WTC11 (cell line): ENCODE measurements at regions not wholly inside any gene's neighbourhood (a gene's known extent, or its start where the extent isn't known, plus 50 kb on each side); places are given as distances from the start of the nearest gene placed in this dataset.
A peak's percentile ranks its signal among the peaks of the same experiment; 100 is the strongest.

ENCODE experiments used
- ATAC-seq: fragments of 200-7000 bp; cut with Tn5 transposase; 2 replicates; pipeline ENCODE4 v1.10.0; 2021; ENCODE audit warnings: mild to moderate bottlenecking, moderate library complexity
- CTCF ChIA-PET: fragments of 300-600 bp; sonication (Branson Sonifier 250); formaldehyde crosslinking; loops from one replicate; lab custom pipeline; 2021; ENCODE audit warnings: antibody characterized with exemption; lab: Charles Lee
- POLR2A ChIA-PET: fragments of 350-600 bp; sonication (Branson Sonifier 250); formaldehyde crosslinking; loops from one replicate; lab custom pipeline; 2021; ENCODE audit warnings: antibody characterized with exemption; lab: Charles Lee
- DNase-seq: peaks from one replicate; pipeline ENCODE4 v3.0.0; 2021; ENCODE audit warnings: low spot score
- H3K27ac Mint-ChIP-seq: 2 replicates; pipeline ENCODE4 v1.8.0; 2021; ENCODE audit warnings: mixed read lengths
- H3K27me3 Mint-ChIP-seq: 2 replicates; pipeline ENCODE4 v1.8.0; 2021; ENCODE audit warnings: low read depth, mild to moderate bottlenecking, moderate library complexity, mixed read lengths
- H3K36me3 Mint-ChIP-seq: 2 replicates; pipeline ENCODE4 v1.8.0; 2021; ENCODE audit warnings: mixed read lengths
- H3K4me1 Mint-ChIP-seq: 2 replicates; pipeline ENCODE4 v1.8.0; 2022; ENCODE audit warnings: mixed read lengths
- H3K4me3 Mint-ChIP-seq: 2 replicates; pipeline ENCODE4 v1.8.0; 2021; ENCODE audit warnings: mild to moderate bottlenecking, moderate library complexity, mixed read lengths
- H3K9me3 Mint-ChIP-seq: 2 replicates; pipeline ENCODE4 v1.8.0; 2021; ENCODE audit warnings: mixed read lengths
- ATF1 ChIP-seq: sonication (generic); formaldehyde crosslinking; IDR thresholded peaks from 2 replicates; pipeline ENCODE4 v1.8.1; 2023; ENCODE audit warnings: mild to moderate bottlenecking, moderate library complexity, missing genetic modification reagents
- CBFB ChIP-seq: sonication (generic); formaldehyde crosslinking; IDR thresholded peaks from 2 replicates; pipeline ENCODE4 v1.8.1; 2022; ENCODE audit warnings: mild to moderate bottlenecking, low read depth, missing genetic modification reagents
- CREB1 ChIP-seq: sonication (generic); formaldehyde crosslinking; IDR thresholded peaks from 2 replicates; pipeline ENCODE4 v1.8.0; 2023; ENCODE audit warnings: mild to moderate bottlenecking, missing genetic modification reagents
- CREM ChIP-seq: sonication (generic); formaldehyde crosslinking; IDR thresholded peaks from 2 replicates; pipeline ENCODE4 v1.8.1; 2022; ENCODE audit warnings: mild to moderate bottlenecking, missing genetic modification reagents, moderate library complexity
- ELF4 ChIP-seq: sonication (generic); formaldehyde crosslinking; IDR thresholded peaks from 2 replicates; pipeline ENCODE4 v1.8.1; 2022; ENCODE audit warnings: low read depth, mild to moderate bottlenecking, moderate library complexity, missing genetic modification reagents
- FOXJ3 ChIP-seq: sonication (generic); formaldehyde crosslinking; IDR thresholded peaks from 2 replicates; pipeline ENCODE4 v1.9.0; 2021; ENCODE audit warnings: missing genetic modification reagents, mild to moderate bottlenecking, borderline replicate concordance
- JAZF1 ChIP-seq: fragments of 250-450 bp; sonication (Bioruptor Pico); IDR thresholded peaks from 2 replicates; pipeline ENCODE4 v1.9.0; 2021; ENCODE audit warnings: moderate library complexity, mild to moderate bottlenecking, inconsistent platforms
- JUN ChIP-seq: sonication (generic); formaldehyde crosslinking; IDR thresholded peaks from 2 replicates; pipeline ENCODE4 v1.8.0; 2023; ENCODE audit warnings: mild to moderate bottlenecking, missing genetic modification reagents
- NFATC4 ChIP-seq: fragments of 250-450 bp; sonication (Bioruptor Pico); IDR thresholded peaks from 2 replicates; pipeline ENCODE4 v1.9.0; 2021; ENCODE audit warnings: mild to moderate bottlenecking
- NFE2L1 ChIP-seq: sonication (generic); formaldehyde crosslinking; IDR thresholded peaks from 2 replicates; pipeline ENCODE4 v1.8.1; 2023; ENCODE audit warnings: missing genetic modification reagents
- NR1H2 ChIP-seq: sonication (generic); formaldehyde crosslinking; IDR thresholded peaks from 2 replicates; pipeline ENCODE4 v1.9.0; 2021; ENCODE audit warnings: mild to moderate bottlenecking, moderate library complexity, missing genetic modification reagents
- NR3C1 ChIP-seq: sonication (generic); formaldehyde crosslinking; conservative IDR thresholded peaks from 2 replicates; pipeline ENCODE4 v1.8.1; 2023; ENCODE audit warnings: low read depth, mild to moderate bottlenecking, missing genetic modification reagents
- PRRX2 ChIP-seq: fragments of 250-450 bp; sonication (Bioruptor Pico); IDR thresholded peaks from 2 replicates; pipeline ENCODE4 v1.8.0; 2021; ENCODE audit warnings: mild to moderate bottlenecking
- RORB ChIP-seq: fragments of 250-450 bp; sonication (Bioruptor Pico); IDR thresholded peaks from 2 replicates; pipeline ENCODE4 v1.9.0; 2021; ENCODE audit warnings: mild to moderate bottlenecking
- TCF7 ChIP-seq: sonication (generic); formaldehyde crosslinking; IDR thresholded peaks from 2 replicates; pipeline ENCODE4 v1.8.0; 2022; ENCODE audit warnings: mild to moderate bottlenecking, low read depth, missing genetic modification reagents, moderate library complexity
- TEAD1 ChIP-seq: sonication (generic); formaldehyde crosslinking; IDR thresholded peaks from 2 replicates; pipeline ENCODE4 v1.8.0; 2022; ENCODE audit warnings: mild to moderate bottlenecking, missing genetic modification reagents
- TEAD4 ChIP-seq: sonication (generic); formaldehyde crosslinking; IDR thresholded peaks from 2 replicates; pipeline ENCODE4 v1.8.0; 2022; ENCODE audit warnings: mild to moderate bottlenecking, missing genetic modification reagents
- ZNF121 ChIP-seq: sonication (generic); formaldehyde crosslinking; IDR thresholded peaks from 2 replicates; pipeline ENCODE4 v1.8.0; 2023; ENCODE audit warnings: missing genetic modification reagents
- ZNF138 ChIP-seq: sonication (generic); formaldehyde crosslinking; conservative IDR thresholded peaks from 2 replicates; pipeline ENCODE4 v1.8.1; 2022; ENCODE audit warnings: mild to moderate bottlenecking, moderate library complexity, missing genetic modification reagents
- ZNF423 ChIP-seq: fragments of 250-450 bp; sonication (Bioruptor Pico); IDR thresholded peaks from 2 replicates; pipeline ENCODE4 v2.1.2; 2022; ENCODE audit warnings: mild to moderate bottlenecking, moderate library complexity
- ZNF671 ChIP-seq: fragments of 250-450 bp; sonication (Bioruptor Pico); IDR thresholded peaks from 2 replicates; pipeline ENCODE4 v1.8.0; 2021; ENCODE audit warnings: mild to moderate bottlenecking
- TF ChIP-seq, protein P1 (sequence below): fragments of 200-600 bp; IDR thresholded peaks from 2 replicates; pipeline ENCODE4 v1.8.0; 2022; ENCODE audit warnings: antibody characterized with exemption
- TF ChIP-seq, protein P2 (sequence below): sonication (generic); formaldehyde crosslinking; conservative IDR thresholded peaks from 2 replicates; pipeline ENCODE4 v1.8.1; 2022; ENCODE audit warnings: mild to moderate bottlenecking, missing genetic modification reagents
- TF ChIP-seq, protein P3 (sequence below): fragments of 250-450 bp; sonication (Bioruptor Pico); IDR thresholded peaks from 2 replicates; pipeline ENCODE4 v1.9.0; 2021; ENCODE audit warnings: moderate library complexity, mild to moderate bottlenecking, inconsistent platforms, borderline replicate concordance
- TF ChIP-seq, protein P4 (sequence below): sonication (generic); formaldehyde crosslinking; IDR thresholded peaks from 2 replicates; pipeline ENCODE4 v1.8.0; 2022; ENCODE audit warnings: mild to moderate bottlenecking, missing genetic modification reagents
- TF ChIP-seq, protein P5 (sequence below): sonication (generic); formaldehyde crosslinking; conservative IDR thresholded peaks from 2 replicates; pipeline ENCODE4 v1.8.1; 2023; ENCODE audit warnings: mild to moderate bottlenecking, low read depth, missing genetic modification reagents, moderate library complexity
- TF ChIP-seq, protein P6 (sequence below): fragments of 250-450 bp; sonication (Bioruptor Pico); IDR thresholded peaks from 2 replicates; pipeline ENCODE4 v2.1.2; 2022; ENCODE audit warnings: mild to moderate bottlenecking, moderate library complexity

DNA sequence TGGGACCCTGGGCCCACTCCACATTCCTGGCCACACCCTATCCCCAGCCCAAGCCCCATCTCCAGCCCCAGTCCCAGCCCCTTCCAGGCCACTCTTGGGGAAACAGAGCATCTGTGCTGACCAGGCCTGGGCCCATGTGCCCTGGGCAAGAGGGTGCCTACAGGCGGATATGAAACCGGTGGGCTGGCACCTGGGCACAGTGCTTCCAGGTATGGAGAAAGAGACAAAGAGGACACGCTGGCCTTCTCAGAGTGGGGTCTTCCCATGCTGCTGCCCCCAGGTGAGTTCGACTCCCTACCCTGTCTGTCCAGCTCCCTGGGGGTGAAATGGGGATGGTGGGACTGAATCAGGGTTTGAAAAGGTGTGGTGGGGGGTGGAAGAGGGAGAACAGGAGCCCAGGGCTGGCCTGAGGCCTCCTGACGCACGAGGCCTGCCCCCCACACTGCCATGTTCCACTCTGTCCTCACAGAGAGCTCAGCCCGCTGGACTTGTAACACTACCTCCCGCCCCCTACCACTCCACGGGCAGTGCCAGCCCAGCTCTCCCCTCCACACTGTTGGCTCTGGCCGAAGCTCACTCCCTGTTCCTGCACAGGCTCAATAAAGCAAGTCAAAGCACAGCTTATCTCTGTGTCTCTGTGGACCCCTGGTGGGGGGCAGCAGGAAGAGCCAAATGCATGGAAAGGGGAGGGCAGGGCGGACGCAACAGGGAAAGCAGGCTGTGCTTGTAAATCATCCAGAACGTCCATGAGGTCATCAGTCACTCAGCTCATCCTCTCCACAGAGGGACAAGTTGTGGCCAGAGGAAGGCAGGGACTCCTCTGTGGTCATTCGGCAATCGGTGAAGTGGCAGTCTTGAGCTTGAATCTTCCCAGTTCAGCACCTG lies 71.1 kb upstream of the TMEM97 start:
- Mint-ChIP-seq H3K27me3 (peaks cover 8% of the 10 kb centered on the region), H3K36me3 (no peaks in the 10 kb centered on the region), H3K9me3 (no peaks in the 10 kb centered on the region), H3K27ac (no peak overlapping the region), H3K4me1 (peaks cover 5% of the 10 kb centered on the region; the same call in 1 of the 2 replicates), H3K4me3 (no peak overlapping the region)
- TF ChIP-seq, protein P1, sequence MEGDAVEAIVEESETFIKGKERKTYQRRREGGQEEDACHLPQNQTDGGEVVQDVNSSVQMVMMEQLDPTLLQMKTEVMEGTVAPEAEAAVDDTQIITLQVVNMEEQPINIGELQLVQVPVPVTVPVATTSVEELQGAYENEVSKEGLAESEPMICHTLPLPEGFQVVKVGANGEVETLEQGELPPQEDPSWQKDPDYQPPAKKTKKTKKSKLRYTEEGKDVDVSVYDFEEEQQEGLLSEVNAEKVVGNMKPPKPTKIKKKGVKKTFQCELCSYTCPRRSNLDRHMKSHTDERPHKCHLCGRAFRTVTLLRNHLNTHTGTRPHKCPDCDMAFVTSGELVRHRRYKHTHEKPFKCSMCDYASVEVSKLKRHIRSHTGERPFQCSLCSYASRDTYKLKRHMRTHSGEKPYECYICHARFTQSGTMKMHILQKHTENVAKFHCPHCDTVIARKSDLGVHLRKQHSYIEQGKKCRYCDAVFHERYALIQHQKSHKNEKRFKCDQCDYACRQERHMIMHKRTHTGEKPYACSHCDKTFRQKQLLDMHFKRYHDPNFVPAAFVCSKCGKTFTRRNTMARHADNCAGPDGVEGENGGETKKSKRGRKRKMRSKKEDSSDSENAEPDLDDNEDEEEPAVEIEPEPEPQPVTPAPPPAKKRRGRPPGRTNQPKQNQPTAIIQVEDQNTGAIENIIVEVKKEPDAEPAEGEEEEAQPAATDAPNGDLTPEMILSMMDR: no peak
- TF ChIP-seq ZNF423 (CRISPR knock-in tag) (no peak), JUN (no peak), JAZF1 (CRISPR knock-in tag) (no peak), PRRX2 (no peak), TEAD4 (CRISPR knock-in tag) (no peak), ZNF121 (no peak), FOXJ3 (CRISPR knock-in tag) (no peak), RORB (CRISPR knock-in tag) (no peak), CBFB (CRISPR knock-in tag) (no peak), NFATC4 (CRISPR knock-in tag) (no peak), ZNF138 (CRISPR knock-in tag) (no peak)
- TF ChIP-seq, protein P2, sequence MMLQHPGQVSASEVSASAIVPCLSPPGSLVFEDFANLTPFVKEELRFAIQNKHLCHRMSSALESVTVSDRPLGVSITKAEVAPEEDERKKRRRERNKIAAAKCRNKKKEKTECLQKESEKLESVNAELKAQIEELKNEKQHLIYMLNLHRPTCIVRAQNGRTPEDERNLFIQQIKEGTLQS (CRISPR knock-in tag): no peak
- ChIA-PET POLR2A (no interaction called here), CTCF (interaction anchor here (0.6 to 3.5 kb wide), 8 partner anchors 9 to 442 kb away, joined by 3 to 32 read pairs (median 4); no protein-coding TSS in a partner anchor)
- DNase-seq: peak; percentile 43
- peak; percentile 5 for ATAC-seq

GRCh38 chr17:28249706-28250105 lies 69.3 kb upstream of the TMEM97 start:
- ChIA-PET POLR2A (no interaction called here), CTCF (interaction anchor here (0.9 to 3.5 kb wide), 5 partner anchors 12 to 445 kb away, joined by 3 to 32 read pairs (median 23); partner anchors contain the start of gene LYRM9)
- Mint-ChIP-seq H3K27me3 (peaks cover 8% of the 10 kb centered on the region), H3K9me3 (no peaks in the 10 kb centered on the region), H3K4me3 (no peak overlapping the region), H3K36me3 (no peaks in the 10 kb centered on the region), H3K4me1 (peaks cover 5% of the 10 kb centered on the region; the same call in 1 of the 2 replicates), H3K27ac (no peak overlapping the region)
- ATAC-seq (no peak), DNase-seq (no peak)
- TF ChIP-seq, protein P3, sequence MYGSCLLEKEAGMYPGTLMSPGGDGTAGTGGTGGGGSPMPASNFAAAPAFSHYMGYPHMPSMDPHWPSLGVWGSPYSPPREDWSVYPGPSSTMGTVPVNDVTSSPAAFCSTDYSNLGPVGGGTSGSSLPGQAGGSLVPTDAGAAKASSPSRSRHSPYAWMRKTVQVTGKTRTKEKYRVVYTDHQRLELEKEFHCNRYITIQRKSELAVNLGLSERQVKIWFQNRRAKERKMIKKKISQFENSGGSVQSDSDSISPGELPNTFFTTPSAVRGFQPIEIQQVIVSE (CRISPR knock-in tag): no peak
- TF ChIP-seq NR3C1: no peak
- TF ChIP-seq ZNF423 (CRISPR knock-in tag): no peak
- no peak for TF ChIP-seq CREB1 (CRISPR knock-in tag)
- TF ChIP-seq, protein P4, sequence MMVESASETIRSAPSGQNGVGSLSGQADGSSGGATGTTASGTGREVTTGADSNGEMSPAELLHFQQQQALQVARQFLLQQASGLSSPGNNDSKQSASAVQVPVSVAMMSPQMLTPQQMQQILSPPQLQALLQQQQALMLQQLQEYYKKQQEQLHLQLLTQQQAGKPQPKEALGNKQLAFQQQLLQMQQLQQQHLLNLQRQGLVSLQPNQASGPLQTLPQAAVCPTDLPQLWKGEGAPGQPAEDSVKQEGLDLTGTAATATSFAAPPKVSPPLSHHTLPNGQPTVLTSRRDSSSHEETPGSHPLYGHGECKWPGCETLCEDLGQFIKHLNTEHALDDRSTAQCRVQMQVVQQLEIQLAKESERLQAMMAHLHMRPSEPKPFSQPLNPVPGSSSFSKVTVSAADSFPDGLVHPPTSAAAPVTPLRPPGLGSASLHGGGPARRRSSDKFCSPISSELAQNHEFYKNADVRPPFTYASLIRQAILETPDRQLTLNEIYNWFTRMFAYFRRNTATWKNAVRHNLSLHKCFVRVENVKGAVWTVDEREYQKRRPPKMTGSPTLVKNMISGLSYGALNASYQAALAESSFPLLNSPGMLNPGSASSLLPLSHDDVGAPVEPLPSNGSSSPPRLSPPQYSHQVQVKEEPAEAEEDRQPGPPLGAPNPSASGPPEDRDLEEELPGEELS: no peak
- no peak for TF ChIP-seq TCF7
- TF ChIP-seq, protein P5, sequence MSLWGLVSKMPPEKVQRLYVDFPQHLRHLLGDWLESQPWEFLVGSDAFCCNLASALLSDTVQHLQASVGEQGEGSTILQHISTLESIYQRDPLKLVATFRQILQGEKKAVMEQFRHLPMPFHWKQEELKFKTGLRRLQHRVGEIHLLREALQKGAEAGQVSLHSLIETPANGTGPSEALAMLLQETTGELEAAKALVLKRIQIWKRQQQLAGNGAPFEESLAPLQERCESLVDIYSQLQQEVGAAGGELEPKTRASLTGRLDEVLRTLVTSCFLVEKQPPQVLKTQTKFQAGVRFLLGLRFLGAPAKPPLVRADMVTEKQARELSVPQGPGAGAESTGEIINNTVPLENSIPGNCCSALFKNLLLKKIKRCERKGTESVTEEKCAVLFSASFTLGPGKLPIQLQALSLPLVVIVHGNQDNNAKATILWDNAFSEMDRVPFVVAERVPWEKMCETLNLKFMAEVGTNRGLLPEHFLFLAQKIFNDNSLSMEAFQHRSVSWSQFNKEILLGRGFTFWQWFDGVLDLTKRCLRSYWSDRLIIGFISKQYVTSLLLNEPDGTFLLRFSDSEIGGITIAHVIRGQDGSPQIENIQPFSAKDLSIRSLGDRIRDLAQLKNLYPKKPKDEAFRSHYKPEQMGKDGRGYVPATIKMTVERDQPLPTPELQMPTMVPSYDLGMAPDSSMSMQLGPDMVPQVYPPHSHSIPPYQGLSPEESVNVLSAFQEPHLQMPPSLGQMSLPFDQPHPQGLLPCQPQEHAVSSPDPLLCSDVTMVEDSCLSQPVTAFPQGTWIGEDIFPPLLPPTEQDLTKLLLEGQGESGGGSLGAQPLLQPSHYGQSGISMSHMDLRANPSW: no peak
- no peak for TF ChIP-seq TEAD1 (CRISPR knock-in tag)
- no peak for TF ChIP-seq CREM (CRISPR knock-in tag)
- TF ChIP-seq NR1H2 (CRISPR knock-in tag): no peak
- no peak for TF ChIP-seq JAZF1 (CRISPR knock-in tag)
- no peak for TF ChIP-seq ZNF671 (CRISPR knock-in tag)
- TF ChIP-seq, protein P6, sequence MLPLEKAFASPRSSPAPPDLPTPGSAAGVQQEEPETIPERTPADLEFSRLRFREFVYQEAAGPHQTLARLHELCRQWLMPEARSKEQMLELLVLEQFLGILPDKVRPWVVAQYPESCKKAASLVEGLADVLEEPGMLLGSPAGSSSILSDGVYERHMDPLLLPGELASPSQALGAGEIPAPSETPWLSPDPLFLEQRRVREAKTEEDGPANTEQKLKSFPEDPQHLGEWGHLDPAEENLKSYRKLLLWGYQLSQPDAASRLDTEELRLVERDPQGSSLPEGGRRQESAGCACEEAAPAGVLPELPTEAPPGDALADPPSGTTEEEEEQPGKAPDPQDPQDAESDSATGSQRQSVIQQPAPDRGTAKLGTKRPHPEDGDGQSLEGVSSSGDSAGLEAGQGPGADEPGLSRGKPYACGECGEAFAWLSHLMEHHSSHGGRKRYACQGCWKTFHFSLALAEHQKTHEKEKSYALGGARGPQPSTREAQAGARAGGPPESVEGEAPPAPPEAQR (CRISPR knock-in tag): no peak
- no peak for TF ChIP-seq ELF4 (CRISPR knock-in tag)
- no peak for TF ChIP-seq NFE2L1
- TF ChIP-seq TEAD4 (CRISPR knock-in tag): no peak
- no peak for TF ChIP-seq ATF1 (CRISPR knock-in tag)
